Astrocyte (in vitro differentiated cells and primary cell): ENCODE measurements at regions not wholly inside any gene's neighbourhood (a gene's known extent, or its start where the extent isn't known, plus 50 kb on each side); places are given as distances from the start of the nearest gene placed in this dataset.

Source experiments
- CTCF ChIP-seq: IDR thresholded peaks from 2 replicates; pipeline ENCODE4 v1.5.1; 2011; ENCODE audit warnings: low read depth, mild to moderate bottlenecking, inconsistent platforms, low read length, moderate library complexity; ENCODE audit not compliant: insufficient read depth
- EZH2 ChIP-seq: IDR thresholded peaks from 2 replicates; pipeline ENCODE4 v1.6.1; 2012; ENCODE audit warnings: mild to moderate bottlenecking, low read length, inconsistent platforms; ENCODE audit not compliant: insufficient read depth

GRCh38 chr2:67006373-67006960 lies 390.7 kb upstream of the ETAA1 start:
- no peak for TF ChIP-seq CTCF
- TF ChIP-seq EZH2, result no peak
